K562 (cell line): ENCODE measurements at regions not wholly inside any gene's neighbourhood (a gene's known extent, or its start where the extent isn't known, plus 50 kb on each side); places are given as distances from the start of the nearest gene placed in this dataset.

ENCODE experiments used
- CHAMP1 ChIP-seq: fragments of 450-650 bp; IDR thresholded peaks from 2 replicates; pipeline ENCODE4 v1.6.1; 2016; ENCODE audit warnings: mild to moderate bottlenecking
- EHMT2 ChIP-seq: fragments of 450-650 bp; IDR thresholded peaks from 2 replicates; pipeline ENCODE4 v1.6.1; 2018; ENCODE audit warnings: antibody characterized with exemption
- EP300 ChIP-seq: IDR thresholded peaks from 2 replicates; pipeline ENCODE4 v1.6.1; 2012; ENCODE audit warnings: low read length, improper control_type of control experiment
- GABPB2 ChIP-seq: fragments of 250-450 bp; sonication (Bioruptor Pico); conservative IDR thresholded peaks from 2 replicates; pipeline ENCODE4 v1.5.1; 2021; ENCODE audit warnings: mild to moderate bottlenecking
- HCFC1 ChIP-seq: IDR thresholded peaks from 2 replicates; pipeline ENCODE4 v1.6.1; 2012; ENCODE audit warnings: low read depth, low read length, improper control_type of control experiment
- HES1 ChIP-seq: fragments of 450-650 bp; IDR thresholded peaks from 2 replicates; pipeline ENCODE4 v1.6.1; 2016; ENCODE audit warnings: low read depth, mild to moderate bottlenecking, moderate library complexity
- HMG20A ChIP-seq: fragments of 450-650 bp; formaldehyde crosslinking; conservative IDR thresholded peaks from 2 replicates; pipeline ENCODE4 v1.4.0; 2020; ENCODE audit warnings: mild to moderate bottlenecking, mixed read lengths
- ILF3 ChIP-seq: fragments of 450-650 bp; IDR thresholded peaks from 2 replicates; pipeline ENCODE4 v1.6.1; 2018; ENCODE audit warnings: antibody characterized with exemption, mild to moderate bottlenecking, moderate library complexity, borderline replicate concordance
- KAT8 ChIP-seq: fragments of 450-650 bp; IDR thresholded peaks from 2 replicates; pipeline ENCODE4 v1.6.1; 2016; ENCODE audit warnings: low read depth, mild to moderate bottlenecking
- KLF1 ChIP-seq: fragments of 450-650 bp; IDR thresholded peaks from 2 replicates; pipeline ENCODE4 v1.6.1; 2016; ENCODE audit warnings: missing genetic modification characterization, missing compliant biosample characterization
- KLF16 ChIP-seq: IDR thresholded peaks from 2 replicates; pipeline ENCODE4 v1.6.1; 2016; ENCODE audit warnings: antibody characterized with exemption
- MAFF ChIP-seq: IDR thresholded peaks from 2 replicates; pipeline ENCODE4 v1.6.1; 2012; ENCODE audit warnings: low read length, improper control_type of control experiment
- MLX ChIP-seq, 2 experiments: fragments of 450-650 bp in 1 of 2; sonication (generic) in 1 of 2; formaldehyde crosslinking; conservative IDR thresholded peaks; 2 replicates each; pipeline versions ENCODE4 v1.4.0 to v1.8.1; 2020 to 2022; ENCODE audit warnings: mild to moderate bottlenecking in 1 of 2, missing genetic modification reagents in 1 of 2
- NCOA6 ChIP-seq: fragments of 450-650 bp; IDR thresholded peaks from 2 replicates; pipeline ENCODE4 v1.6.1; 2017; ENCODE audit warnings: mild to moderate bottlenecking
- NEUROD1 ChIP-seq: fragments of 150-350 bp; IDR thresholded peaks from 2 replicates; pipeline ENCODE4 v1.6.1; 2014; ENCODE audit warnings: borderline replicate concordance, low read length, low read depth; ENCODE audit not compliant: partially characterized antibody
- POLR2G ChIP-seq: fragments of 200-400 bp; formaldehyde crosslinking; IDR thresholded peaks from 2 replicates; pipeline ENCODE4 v1.6.1; 2017; ENCODE audit warnings: low read depth, mild to moderate bottlenecking, antibody characterized with exemption, low read length, moderate library complexity
- TAF15 ChIP-seq: fragments of 200-400 bp; formaldehyde crosslinking; IDR thresholded peaks from 2 replicates; pipeline ENCODE4 v1.6.1; 2017; ENCODE audit warnings: mild to moderate bottlenecking, low read depth, low read length, moderate library complexity
- ZFP1 ChIP-seq: fragments of 450-650 bp; formaldehyde crosslinking; IDR thresholded peaks from 2 replicates; pipeline ENCODE4 v1.4.0; 2020; ENCODE audit warnings: mild to moderate bottlenecking, mixed read lengths
- ZNF175 ChIP-seq: fragments of 200-800 bp; sonication (Bioruptor generic); IDR thresholded peaks from 2 replicates; pipeline ENCODE4 v1.6.1; 2016; ENCODE audit warnings: low read depth, mild to moderate bottlenecking, missing genetic modification characterization, missing compliant biosample characterization
- ZNF239 ChIP-seq: fragments of 250-450 bp; sonication (Bioruptor Pico); IDR thresholded peaks from 2 replicates; pipeline ENCODE4 v1.4.0; 2020; ENCODE audit warnings: mild to moderate bottlenecking
- ZNF280B ChIP-seq: fragments of 250-450 bp; sonication (Bioruptor Pico); IDR thresholded peaks from 2 replicates; pipeline ENCODE4 v1.5.1; 2021; ENCODE audit warnings: mild to moderate bottlenecking
- ZNF384 ChIP-seq: IDR thresholded peaks from 2 replicates; pipeline ENCODE4 v1.6.1; 2012; ENCODE audit warnings: low read depth, low read length, improper control_type of control experiment
- ZNF717 ChIP-seq: fragments of 250-450 bp; sonication (Bioruptor Pico); IDR thresholded peaks from 2 replicates; pipeline ENCODE4 v1.5.0; 2021
- ZNF75A ChIP-seq: fragments of 450-650 bp; formaldehyde crosslinking; IDR thresholded peaks from 2 replicates; pipeline ENCODE4 v1.4.0; 2020; ENCODE audit warnings: mild to moderate bottlenecking
- TF ChIP-seq, protein P1 (sequence below): sonication (generic); formaldehyde crosslinking; IDR thresholded peaks from 2 replicates; pipeline ENCODE4 v1.9.0; 2022; ENCODE audit warnings: mild to moderate bottlenecking, missing genetic modification reagents

GRCh38 chr4:186845137-186845842, 121.6 kb upstream of the FAT1 start (continued):
- TF ChIP-seq ZFP1 (CRISPR knock-in tag): no peak
- TF ChIP-seq ZNF280B: no peak
- no peak for TF ChIP-seq MLX (CRISPR knock-in tag; conservative IDR thresholded peaks at IDR 0.05)
- TF ChIP-seq HMG20A (CRISPR knock-in tag): no peak
- peak; percentile 92 for TF ChIP-seq EHMT2
- TF ChIP-seq MAFF: no peak
- TF ChIP-seq ZNF239 (CRISPR knock-in tag): no peak
- TF ChIP-seq ZNF717 (CRISPR knock-in tag): no peak
- no peak for TF ChIP-seq ZNF75A (CRISPR knock-in tag)
- TF ChIP-seq EP300: peak; percentile 67
- peak; percentile 68 for TF ChIP-seq HES1
- TF ChIP-seq KLF16: no peak
- TF ChIP-seq POLR2G: peak; percentile 68
- TF ChIP-seq HCFC1: no peak
- no peak for TF ChIP-seq TAF15
- TF ChIP-seq, protein P1, sequence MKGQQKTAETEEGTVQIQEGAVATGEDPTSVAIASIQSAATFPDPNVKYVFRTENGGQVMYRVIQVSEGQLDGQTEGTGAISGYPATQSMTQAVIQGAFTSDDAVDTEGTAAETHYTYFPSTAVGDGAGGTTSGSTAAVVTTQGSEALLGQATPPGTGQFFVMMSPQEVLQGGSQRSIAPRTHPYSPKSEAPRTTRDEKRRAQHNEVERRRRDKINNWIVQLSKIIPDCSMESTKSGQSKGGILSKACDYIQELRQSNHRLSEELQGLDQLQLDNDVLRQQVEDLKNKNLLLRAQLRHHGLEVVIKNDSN (CRISPR knock-in tag): no peak
- TF ChIP-seq NCOA6: peak; percentile 26; the same call in 1 of the 2 replicates
- peak; percentile 56 for TF ChIP-seq ZNF175 (CRISPR knock-in tag)
- no peak for TF ChIP-seq GABPB2
- no peak for TF ChIP-seq KLF1 (tag)
- no peak for TF ChIP-seq KAT8
- peak; percentile 64 for TF ChIP-seq NEUROD1
- TF ChIP-seq ZNF384: no peak
- TF ChIP-seq ILF3: 0 out of 2 replicates have a peak, but pooled peaks have one; percentile 38
- TF ChIP-seq CHAMP1: peak; percentile 74; the same call in 1 of the 2 replicates
